ENCODE measurements at regions not wholly inside any gene's neighbourhood (a gene's known extent, or its start where the extent isn't known, plus 50 kb on each side); places are given as distances from the start of the nearest gene placed in this dataset.

DNA sequence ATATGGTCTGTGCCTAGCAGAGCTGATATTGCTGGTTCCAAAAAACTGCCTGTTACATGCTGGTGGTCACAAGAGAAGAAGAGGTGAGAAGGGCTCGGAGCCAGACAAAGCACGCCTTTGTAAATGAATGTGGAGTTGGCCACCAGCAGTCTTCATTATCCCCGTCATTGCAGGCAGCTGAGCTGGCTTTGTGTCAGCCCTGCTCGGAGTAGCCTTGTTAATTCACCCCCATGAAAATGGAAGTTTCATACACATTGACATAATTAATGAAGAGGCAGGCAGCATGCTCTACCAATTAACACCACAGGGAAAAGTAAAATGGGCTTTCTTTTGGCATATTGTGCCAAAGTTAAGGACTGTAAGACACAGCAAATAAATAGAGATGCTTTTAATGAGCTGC is 113.7 kb upstream of the RBFOX1 start:
- H3K4me3 Mint-ChIP-seq: no peak overlapping the region
- H3K4me1 Mint-ChIP-seq (ENCODE audit: low read depth): no peaks in the 10 kb centered on the region
- H3K36me3 Mint-ChIP-seq: no peaks in the 10 kb centered on the region
- no peak overlapping the region for H3K27ac Mint-ChIP-seq
- H3K9me3 Mint-ChIP-seq (ENCODE audit: low read depth): peaks cover 5% of the 10 kb centered on the region
- H3K27me3 Mint-ChIP-seq: no peaks in the 10 kb centered on the region

DNA sequence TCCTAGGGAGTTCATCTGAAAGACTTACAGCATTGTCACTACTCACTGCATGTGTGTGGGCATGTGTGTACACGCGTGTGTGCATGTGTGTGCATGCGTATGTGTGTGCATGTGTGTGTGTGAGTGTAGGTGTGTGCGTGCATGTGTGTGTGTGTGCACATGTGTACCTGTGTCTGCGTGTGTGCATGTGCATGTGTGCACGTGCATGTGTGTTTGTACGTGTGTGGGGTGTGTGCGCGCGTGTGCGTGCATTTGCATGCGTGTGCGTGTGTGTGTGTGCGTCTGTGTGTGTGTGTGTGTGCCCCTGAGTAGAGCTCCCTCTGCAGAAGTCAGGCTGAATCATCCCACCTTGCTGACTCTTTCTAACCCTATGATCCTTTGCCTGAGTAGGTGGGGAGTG is 114.8 kb upstream of the RBFOX1 start:
- no peaks in the 10 kb centered on the region for H3K36me3 Mint-ChIP-seq
- H3K27ac Mint-ChIP-seq: no peak overlapping the region
- no peak overlapping the region for H3K4me3 Mint-ChIP-seq
- H3K9me3 Mint-ChIP-seq (ENCODE audit: low read depth): peaks cover 5% of the 10 kb centered on the region
- no peaks in the 10 kb centered on the region for H3K4me1 Mint-ChIP-seq (ENCODE audit: low read depth)
- H3K27me3 Mint-ChIP-seq: no peaks in the 10 kb centered on the region

DNA sequence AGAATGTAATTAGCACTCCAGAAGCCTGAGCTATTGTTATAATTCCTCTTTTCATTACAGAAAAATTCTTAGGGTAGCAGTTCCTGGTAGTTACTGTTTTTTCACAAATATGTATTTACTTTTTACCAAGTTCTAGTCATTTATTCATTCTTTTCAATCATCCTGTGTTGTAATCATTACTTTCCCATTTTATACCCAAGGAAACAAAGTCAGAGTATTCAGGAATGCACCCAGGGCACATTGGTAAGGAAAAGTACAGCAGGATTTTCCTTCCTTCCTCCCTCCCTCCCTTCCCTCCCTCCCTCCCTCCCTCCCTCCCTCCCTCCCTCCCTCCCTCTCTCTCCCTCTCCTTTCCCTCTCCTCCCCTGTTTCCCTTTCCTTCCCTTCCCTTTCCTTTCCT is 115.9 kb upstream of the RBFOX1 start:
- Mint-ChIP-seq H3K36me3 (no peaks in the 10 kb centered on the region), H3K4me1 (ENCODE audit: low read depth) (no peaks in the 10 kb centered on the region), H3K4me3 (no peak overlapping the region), H3K27ac (no peak overlapping the region), H3K9me3 (ENCODE audit: low read depth) (peaks cover 5% of the 10 kb centered on the region), H3K27me3 (no peaks in the 10 kb centered on the region)

DNA sequence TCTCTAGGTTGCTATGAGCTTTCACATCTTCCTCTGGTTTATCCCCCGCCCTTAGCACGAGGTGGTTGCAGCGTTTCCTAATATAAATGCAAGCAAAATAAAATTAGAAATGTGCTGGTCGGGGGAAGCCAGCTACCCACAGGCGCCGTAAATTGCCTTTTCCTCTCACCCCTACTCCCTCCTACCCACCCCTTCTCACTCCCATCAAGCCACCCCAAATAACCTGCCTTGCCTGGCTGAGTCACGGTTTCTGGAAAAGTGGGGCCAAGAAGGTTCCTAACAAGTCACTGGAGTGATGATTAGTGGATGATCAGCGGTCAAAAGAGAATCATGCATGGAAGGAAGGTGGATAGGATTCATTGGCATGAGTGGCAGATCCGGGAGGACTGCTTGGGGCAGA is 120.9 kb upstream of the RBFOX1 start:
- no peaks in the 10 kb centered on the region for H3K27me3 Mint-ChIP-seq
- no peak overlapping the region for H3K27ac Mint-ChIP-seq
- H3K4me3 Mint-ChIP-seq: no peak overlapping the region
- H3K4me1 Mint-ChIP-seq (ENCODE audit: low read depth): no peaks in the 10 kb centered on the region
- H3K36me3 Mint-ChIP-seq: no peaks in the 10 kb centered on the region
- peaks cover 4% of the 10 kb centered on the region for H3K9me3 Mint-ChIP-seq (ENCODE audit: low read depth)

DNA sequence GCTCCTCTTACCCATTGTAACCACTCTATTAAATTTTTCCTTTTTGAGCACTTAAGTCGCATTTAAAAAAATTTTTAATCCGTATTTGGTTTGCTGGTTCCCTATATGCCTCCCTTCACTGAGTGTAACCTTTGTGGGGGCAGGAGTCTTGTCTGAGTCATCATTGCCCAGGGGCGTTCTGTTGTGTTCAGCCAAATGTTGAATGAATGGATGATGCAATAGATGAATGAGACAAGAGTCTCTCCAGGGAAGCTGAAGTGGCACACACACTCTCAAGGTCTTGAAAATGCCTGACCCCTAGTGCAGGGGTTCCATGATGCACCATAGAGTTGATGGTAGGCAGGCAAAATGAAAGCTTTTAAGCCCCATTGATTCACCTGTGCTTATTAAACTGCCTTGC is 123.0 kb upstream of the RBFOX1 start:
- peaks cover 7% of the 10 kb centered on the region for H3K9me3 Mint-ChIP-seq (ENCODE audit: low read depth)

DNA sequence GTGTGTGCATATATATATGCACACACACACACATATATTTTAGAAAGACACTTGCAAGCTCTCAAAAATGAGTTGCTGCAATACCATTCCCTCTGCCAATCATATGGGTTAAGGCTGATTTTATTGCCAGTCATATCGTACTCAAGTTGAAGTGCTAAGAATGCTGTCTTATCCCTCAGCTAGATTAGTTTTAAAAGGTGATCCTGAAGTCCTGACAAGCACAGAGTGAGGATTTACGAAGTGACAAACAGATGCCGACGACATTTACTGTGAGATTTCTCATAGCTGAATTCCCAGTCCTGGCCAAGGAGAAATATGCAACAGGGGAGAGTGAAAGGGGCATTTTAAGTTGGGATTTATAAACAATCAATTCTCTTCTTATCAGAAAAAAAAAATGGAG is 126.2 kb upstream of the RBFOX1 start:
- Mint-ChIP-seq H3K27me3 (no peaks in the 10 kb centered on the region), H3K4me1 (ENCODE audit: low read depth) (no peaks in the 10 kb centered on the region), H3K9me3 (ENCODE audit: low read depth) (peaks cover 10% of the 10 kb centered on the region), H3K27ac (no peak overlapping the region), H3K36me3 (no peaks in the 10 kb centered on the region), H3K4me3 (no peak overlapping the region)

More for the DNA sequence above, 123.0 kb upstream of the RBFOX1 start:
- Mint-ChIP-seq H3K4me3 (no peak overlapping the region), H3K36me3 (no peaks in the 10 kb centered on the region), H3K27me3 (no peaks in the 10 kb centered on the region), H3K4me1 (ENCODE audit: low read depth) (no peaks in the 10 kb centered on the region), H3K27ac (no peak overlapping the region)

DNA sequence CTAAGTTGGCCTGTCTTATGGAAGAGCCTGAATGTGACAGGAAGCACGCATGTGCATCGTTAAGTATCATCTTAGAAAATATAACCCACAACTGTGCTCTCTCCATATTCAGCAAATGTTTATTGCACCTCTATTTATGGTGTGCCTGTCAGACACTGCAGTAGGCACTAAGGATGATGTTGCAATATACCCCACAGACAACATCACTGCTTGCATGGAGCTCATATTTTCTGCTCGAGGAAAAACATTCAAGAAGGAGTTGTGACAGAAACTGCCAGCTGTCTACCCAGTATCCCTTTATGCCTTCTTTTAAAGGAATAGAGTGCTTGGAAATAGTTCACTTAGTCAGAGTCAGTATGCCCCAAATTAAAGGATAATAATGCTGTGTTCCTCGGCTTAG is 132.3 kb upstream of the RBFOX1 start:
- Mint-ChIP-seq H3K4me3 (no peak overlapping the region), H3K4me1 (ENCODE audit: low read depth) (no peaks in the 10 kb centered on the region), H3K9me3 (ENCODE audit: low read depth) (peaks cover 19% of the 10 kb centered on the region), H3K36me3 (no peaks in the 10 kb centered on the region), H3K27me3 (no peaks in the 10 kb centered on the region), H3K27ac (no peak overlapping the region)

DNA sequence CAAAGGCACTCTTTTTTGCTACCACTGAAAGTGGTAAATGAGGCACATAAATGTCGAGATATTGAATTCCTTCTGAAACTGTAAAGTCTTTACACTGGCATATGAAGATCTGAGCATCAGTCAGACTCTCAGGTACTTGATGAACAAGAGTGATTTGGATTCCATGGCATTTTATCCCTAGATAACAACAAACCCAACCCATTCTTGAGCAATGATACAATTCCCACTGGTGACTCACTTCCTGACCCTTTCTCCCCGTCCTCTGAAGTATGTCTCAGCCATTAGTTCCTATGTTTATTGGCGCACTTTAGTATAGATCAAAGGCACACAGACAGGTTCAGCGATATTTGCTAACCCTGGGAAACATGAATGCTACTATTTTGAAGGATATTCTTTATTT is 147.0 kb upstream of the RBFOX1 start:
- no peak overlapping the region for H3K27ac Mint-ChIP-seq
- no peaks in the 10 kb centered on the region for H3K4me1 Mint-ChIP-seq (ENCODE audit: low read depth)
- H3K4me3 Mint-ChIP-seq: no peak overlapping the region
- peaks cover 27% of the 10 kb centered on the region for H3K9me3 Mint-ChIP-seq (ENCODE audit: low read depth)
- H3K36me3 Mint-ChIP-seq: no peaks in the 10 kb centered on the region
- no peaks in the 10 kb centered on the region for H3K27me3 Mint-ChIP-seq

DNA sequence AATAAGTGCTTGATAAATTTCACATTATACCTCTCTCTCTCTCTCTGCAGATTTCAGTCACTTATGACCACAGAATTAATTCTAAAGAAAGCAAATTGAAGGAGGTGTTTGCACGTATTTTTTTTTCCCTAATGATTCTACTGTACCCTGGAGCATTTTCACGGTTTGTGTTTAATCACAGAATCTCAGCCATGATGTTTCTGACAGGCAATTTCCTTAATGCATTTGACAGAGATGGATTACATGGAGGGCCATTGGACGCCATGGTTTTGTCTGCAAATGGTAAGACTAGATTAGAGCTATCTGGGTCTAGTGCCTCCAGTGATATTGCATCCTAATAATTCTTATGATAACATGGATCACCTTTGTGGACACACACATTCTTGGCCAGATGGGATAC is 147.5 kb upstream of the RBFOX1 start:
- H3K36me3 Mint-ChIP-seq: no peaks in the 10 kb centered on the region
- no peaks in the 10 kb centered on the region for H3K27me3 Mint-ChIP-seq
- no peaks in the 10 kb centered on the region for H3K4me1 Mint-ChIP-seq (ENCODE audit: low read depth)
- H3K9me3 Mint-ChIP-seq (ENCODE audit: low read depth): peaks cover 27% of the 10 kb centered on the region
- H3K27ac Mint-ChIP-seq: no peak overlapping the region
- H3K4me3 Mint-ChIP-seq: no peak overlapping the region

DNA sequence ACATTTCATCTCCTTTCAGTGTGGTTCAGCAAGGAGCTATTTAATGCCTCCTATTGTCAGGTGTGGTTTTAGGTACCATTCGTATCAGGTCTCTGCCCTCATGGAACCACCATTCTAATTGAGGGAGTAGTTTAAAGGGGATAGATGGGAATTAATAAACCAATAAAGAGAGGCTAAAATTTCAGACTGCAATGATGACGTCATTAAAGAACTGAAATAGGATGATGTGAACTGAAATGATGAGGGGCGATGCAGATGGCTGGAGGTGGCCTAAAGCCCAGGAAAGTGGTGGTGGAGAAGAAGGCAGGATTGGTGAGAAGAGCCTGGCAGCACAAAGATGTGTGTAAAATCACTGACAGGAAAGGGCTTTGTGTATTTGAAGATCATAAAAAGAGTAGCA is 148.9 kb upstream of the RBFOX1 start:
- H3K4me1 Mint-ChIP-seq (ENCODE audit: low read depth): no peaks in the 10 kb centered on the region
- peaks cover 22% of the 10 kb centered on the region for H3K9me3 Mint-ChIP-seq (ENCODE audit: low read depth)
- no peaks in the 10 kb centered on the region for H3K27me3 Mint-ChIP-seq
- H3K4me3 Mint-ChIP-seq: no peak overlapping the region
- H3K27ac Mint-ChIP-seq: no peak overlapping the region
- H3K36me3 Mint-ChIP-seq: no peaks in the 10 kb centered on the region

DNA sequence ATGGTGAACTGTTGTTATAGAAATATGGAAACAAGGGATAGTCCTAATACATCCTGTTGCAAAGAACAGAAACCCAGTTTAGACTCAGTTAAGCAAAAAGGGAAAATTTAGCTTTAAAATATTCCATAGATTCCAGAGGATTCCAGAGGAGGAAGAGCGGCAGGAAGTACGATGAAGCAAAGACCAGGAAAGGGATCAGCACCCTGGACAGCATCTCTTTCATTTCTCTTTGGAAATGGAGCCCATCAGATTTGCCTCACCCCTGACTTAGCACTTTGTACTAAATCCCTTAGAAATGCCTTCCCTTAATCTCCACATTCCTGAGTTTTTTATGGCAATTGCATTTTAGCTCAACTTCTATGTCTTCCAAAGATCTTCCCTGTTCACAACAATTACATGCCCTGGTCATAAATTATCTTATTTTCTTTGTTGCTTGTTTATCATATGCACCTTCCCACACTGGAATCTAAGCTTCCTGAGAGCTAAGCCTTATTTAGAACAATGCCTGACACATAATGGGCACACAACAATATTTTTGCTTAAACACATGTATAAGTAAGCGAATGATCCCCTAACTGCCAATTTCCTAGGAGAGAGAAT is 150.0 kb upstream of the RBFOX1 start:
- Mint-ChIP-seq H3K4me3 (no peak overlapping the region), H3K27me3 (no peaks in the 10 kb centered on the region), H3K9me3 (ENCODE audit: low read depth) (peaks cover 19% of the 10 kb centered on the region), H3K27ac (no peak overlapping the region), H3K36me3 (no peaks in the 10 kb centered on the region), H3K4me1 (ENCODE audit: low read depth) (no peaks in the 10 kb centered on the region)

DNA sequence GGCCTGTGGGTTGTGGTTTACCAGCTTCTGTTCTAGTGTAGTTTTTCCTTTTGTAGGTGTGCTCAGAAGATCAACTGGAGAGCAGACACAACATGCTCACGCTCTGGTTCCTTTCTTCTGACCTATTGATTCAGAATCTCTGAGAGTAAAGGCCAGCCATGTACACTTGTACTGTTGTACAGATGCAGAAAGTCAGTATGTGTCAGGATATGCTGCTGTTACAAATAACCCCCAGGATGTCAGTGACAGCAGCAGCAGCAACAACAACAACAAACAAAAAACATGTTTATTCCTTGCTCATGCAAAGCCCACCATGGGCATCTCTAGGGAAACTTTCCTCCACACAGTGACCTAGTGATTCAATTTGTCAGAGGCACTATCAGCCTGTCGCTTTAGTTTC is 154.8 kb upstream of the RBFOX1 start:
- H3K4me1 Mint-ChIP-seq (ENCODE audit: low read depth): no peaks in the 10 kb centered on the region
- H3K27ac Mint-ChIP-seq: no peak overlapping the region
- no peaks in the 10 kb centered on the region for H3K27me3 Mint-ChIP-seq
- H3K36me3 Mint-ChIP-seq: no peaks in the 10 kb centered on the region
- no peak overlapping the region for H3K4me3 Mint-ChIP-seq
- peaks cover 7% of the 10 kb centered on the region for H3K9me3 Mint-ChIP-seq (ENCODE audit: low read depth)

DNA sequence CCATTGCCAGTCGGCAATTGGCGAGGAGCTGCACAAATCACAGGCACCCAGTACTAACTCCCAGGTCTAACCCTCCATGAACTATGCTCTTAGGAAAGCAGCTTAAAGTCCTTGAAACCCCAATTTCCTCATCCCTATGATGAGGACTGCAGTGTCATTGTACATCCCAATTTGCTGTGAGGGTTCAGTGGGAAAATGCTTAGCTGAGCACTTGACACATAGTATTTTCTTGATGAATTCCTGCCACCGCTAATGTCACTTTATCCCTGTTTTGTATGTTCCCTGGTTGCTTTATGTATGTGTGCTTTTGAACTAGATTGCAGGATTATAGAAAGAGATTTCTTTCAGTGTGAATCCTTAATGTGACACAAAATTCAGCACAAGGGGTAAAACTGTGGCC is 161.5 kb upstream of the RBFOX1 start:
- Mint-ChIP-seq H3K36me3 (no peaks in the 10 kb centered on the region), H3K27me3 (no peaks in the 10 kb centered on the region), H3K9me3 (ENCODE audit: low read depth) (peaks cover 8% of the 10 kb centered on the region), H3K4me1 (ENCODE audit: low read depth) (no peaks in the 10 kb centered on the region), H3K4me3 (no peak overlapping the region), H3K27ac (no peak overlapping the region)

DNA sequence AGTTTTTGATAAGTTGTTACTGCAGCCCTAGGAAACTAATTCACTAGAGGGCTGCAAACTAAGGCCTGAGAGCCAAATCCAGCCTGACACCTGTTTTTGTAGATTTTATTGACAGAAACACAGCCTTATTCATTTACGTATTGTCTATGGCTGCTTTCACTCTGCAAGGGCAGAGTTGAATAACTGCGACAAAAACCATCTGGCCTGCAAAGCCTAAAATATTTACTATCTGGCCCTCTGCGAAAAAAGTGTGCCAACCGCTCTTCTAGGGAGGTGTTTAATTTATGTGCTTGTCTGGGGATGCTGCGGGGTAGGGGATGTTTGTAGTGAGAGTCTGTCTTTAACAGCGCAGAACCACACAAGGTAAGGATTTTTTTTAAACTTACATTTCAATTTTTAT is 165.0 kb upstream of the RBFOX1 start:
- peaks cover 7% of the 10 kb centered on the region for H3K9me3 Mint-ChIP-seq (ENCODE audit: low read depth)
- no peaks in the 10 kb centered on the region for H3K27me3 Mint-ChIP-seq
- no peak overlapping the region for H3K4me3 Mint-ChIP-seq
- no peaks in the 10 kb centered on the region for H3K36me3 Mint-ChIP-seq
- no peaks in the 10 kb centered on the region for H3K4me1 Mint-ChIP-seq (ENCODE audit: low read depth)
- H3K27ac Mint-ChIP-seq: no peak overlapping the region

DNA sequence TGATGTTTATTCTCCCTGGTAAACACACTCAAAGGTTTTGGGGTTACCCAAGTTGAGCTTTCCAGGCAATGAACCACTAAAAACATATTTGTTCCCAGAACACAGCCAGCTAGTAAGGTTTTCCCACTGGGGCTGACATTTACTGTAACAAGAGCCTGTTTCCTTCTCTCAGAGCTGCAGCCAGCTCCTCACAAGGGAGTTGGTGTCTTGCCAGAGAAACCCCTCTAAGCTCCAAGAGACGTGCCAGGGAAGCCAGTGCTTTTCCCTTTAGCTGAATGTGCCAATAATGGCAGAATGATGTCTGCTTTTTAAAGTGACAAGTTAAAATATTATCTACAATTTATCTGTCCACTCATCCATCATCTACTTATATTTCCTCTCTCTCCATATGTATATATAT is 170.8 kb upstream of the RBFOX1 start:
- H3K27me3 Mint-ChIP-seq: no peaks in the 10 kb centered on the region
- no peak overlapping the region for H3K4me3 Mint-ChIP-seq
- H3K4me1 Mint-ChIP-seq (ENCODE audit: low read depth): no peaks in the 10 kb centered on the region
- H3K36me3 Mint-ChIP-seq: no peaks in the 10 kb centered on the region
- no peak overlapping the region for H3K27ac Mint-ChIP-seq
- no peaks in the 10 kb centered on the region for H3K9me3 Mint-ChIP-seq (ENCODE audit: low read depth)

DNA sequence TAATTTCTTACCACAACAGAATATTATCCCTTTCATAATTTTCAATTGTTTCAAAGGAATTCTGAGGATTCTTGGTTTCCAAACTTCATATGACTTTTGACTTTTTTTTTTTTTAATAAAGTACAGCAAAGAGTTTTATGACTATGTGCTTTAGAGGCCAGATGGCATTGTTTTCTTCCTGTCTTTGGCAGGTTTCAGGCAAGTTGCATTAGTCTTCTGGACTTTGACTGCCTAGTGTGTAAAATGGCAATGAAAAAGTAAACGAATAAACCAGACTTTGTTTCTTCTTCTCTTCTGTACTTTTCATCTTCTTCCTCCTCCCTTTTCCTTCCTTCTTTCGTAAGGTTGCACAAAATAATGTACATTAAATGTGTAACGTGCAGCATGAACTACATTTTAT is 172.6 kb upstream of the RBFOX1 start:
- Mint-ChIP-seq H3K27me3 (no peaks in the 10 kb centered on the region), H3K9me3 (ENCODE audit: low read depth) (no peaks in the 10 kb centered on the region), H3K4me1 (ENCODE audit: low read depth) (no peaks in the 10 kb centered on the region), H3K27ac (no peak overlapping the region), H3K4me3 (no peak overlapping the region), H3K36me3 (no peaks in the 10 kb centered on the region)
